LNCaP clone FGC (cell line): ENCODE measurements at regions not wholly inside any gene's neighbourhood (a gene's known extent, or its start where the extent isn't known, plus 50 kb on each side); places are given as distances from the start of the nearest gene placed in this dataset.
"Not testable (repeated sequence)": the region's sequence is repeated elsewhere in the genome, so short reads cannot be mapped to it uniquely, and the experiment has no call there.

Experiments
- DNase-seq: peaks from one replicate; pipeline ENCODE4 v3.0.0-alpha.2; 2011; ENCODE audit warnings: low read depth
- H3K4me3 ChIP-seq: 2 replicates; pipeline ENCODE4 v1.5.1; 2011; ENCODE audit warnings: mild to moderate bottlenecking, low read depth, low read length, control low read depth
- TF ChIP-seq, protein P1 (sequence below): IDR thresholded peaks from 2 replicates; pipeline ENCODE4 v1.5.1; 2012; ENCODE audit warnings: mild to moderate bottlenecking; ENCODE audit not compliant: control insufficient read depth, insufficient read depth; ENCODE audit errors: extremely low read depth

DNA sequence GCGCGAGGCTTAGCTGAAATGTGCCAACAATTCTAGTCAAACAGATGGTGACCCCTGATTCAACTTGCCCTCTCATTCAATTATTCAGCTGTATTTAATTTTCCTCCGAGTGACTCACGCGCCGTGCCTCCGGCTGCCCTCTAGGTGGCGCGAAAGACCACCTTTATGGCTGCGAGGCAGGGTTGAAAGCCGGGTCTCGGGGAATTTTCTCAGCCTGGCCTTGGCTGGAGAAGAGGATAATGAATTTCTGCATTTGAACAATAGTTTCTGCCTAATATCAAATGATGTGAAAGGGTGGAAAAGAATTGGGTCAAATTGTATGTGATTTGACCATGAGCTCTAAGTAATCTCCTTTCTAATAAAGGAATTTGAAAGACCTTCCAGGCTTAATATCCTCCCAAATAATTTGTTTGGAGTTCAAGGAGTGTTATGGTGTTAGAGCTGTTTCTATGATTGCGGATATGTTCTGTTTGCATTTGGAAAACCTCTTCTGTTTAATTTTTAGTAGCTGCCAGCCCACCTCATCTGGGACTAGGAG is 310.9 kb downstream of the ZNF536 start:
- no peak overlapping the region for H3K4me3 ChIP-seq
- peak; percentile 36 for DNase-seq
- TF ChIP-seq, protein P1, sequence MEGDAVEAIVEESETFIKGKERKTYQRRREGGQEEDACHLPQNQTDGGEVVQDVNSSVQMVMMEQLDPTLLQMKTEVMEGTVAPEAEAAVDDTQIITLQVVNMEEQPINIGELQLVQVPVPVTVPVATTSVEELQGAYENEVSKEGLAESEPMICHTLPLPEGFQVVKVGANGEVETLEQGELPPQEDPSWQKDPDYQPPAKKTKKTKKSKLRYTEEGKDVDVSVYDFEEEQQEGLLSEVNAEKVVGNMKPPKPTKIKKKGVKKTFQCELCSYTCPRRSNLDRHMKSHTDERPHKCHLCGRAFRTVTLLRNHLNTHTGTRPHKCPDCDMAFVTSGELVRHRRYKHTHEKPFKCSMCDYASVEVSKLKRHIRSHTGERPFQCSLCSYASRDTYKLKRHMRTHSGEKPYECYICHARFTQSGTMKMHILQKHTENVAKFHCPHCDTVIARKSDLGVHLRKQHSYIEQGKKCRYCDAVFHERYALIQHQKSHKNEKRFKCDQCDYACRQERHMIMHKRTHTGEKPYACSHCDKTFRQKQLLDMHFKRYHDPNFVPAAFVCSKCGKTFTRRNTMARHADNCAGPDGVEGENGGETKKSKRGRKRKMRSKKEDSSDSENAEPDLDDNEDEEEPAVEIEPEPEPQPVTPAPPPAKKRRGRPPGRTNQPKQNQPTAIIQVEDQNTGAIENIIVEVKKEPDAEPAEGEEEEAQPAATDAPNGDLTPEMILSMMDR = peak; percentile 95

DNA sequence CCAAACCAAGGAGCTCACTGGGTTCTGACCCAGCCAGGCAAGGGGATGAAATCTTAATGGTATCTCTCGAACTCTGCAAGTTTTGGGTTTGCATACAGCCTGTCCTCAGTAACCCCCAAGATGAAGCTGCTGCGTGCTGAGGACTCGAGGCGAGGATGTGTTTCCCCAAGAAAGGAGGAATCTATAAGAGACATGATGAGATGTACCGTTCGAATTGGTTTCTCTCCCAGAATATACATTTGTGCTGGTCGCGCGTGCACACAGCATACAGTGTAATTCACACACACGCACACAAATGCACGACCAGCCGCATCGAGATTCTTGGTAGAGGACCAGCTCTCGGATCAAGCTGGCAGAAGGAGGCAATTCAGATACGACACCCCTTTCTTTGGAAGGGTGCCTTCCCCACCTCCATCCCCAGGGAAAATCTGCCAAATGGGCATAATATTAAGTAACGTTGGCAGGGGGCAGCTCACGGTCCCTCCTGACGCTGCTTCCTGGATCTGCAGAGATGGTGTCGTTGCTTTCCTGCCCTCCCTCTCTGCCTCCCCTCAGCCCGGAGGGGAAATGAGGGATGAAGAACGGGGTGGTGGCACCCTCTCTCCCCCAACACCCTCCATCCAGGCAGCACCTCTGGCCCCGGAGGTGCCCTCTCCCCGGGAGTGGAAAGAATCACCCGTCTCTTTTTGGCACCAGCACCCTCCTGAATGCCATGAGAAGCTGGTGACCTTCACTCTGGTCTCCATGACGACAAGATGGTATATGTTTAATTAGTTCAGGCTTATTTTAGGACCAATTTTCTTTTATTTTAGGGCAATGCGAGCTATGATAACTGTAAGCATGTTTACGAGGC is 310.2 kb downstream of the ZNF536 start:
- H3K4me3 ChIP-seq = no peak overlapping the region
- no peak for DNase-seq
- TF ChIP-seq, protein P1 = no peak

DNA sequence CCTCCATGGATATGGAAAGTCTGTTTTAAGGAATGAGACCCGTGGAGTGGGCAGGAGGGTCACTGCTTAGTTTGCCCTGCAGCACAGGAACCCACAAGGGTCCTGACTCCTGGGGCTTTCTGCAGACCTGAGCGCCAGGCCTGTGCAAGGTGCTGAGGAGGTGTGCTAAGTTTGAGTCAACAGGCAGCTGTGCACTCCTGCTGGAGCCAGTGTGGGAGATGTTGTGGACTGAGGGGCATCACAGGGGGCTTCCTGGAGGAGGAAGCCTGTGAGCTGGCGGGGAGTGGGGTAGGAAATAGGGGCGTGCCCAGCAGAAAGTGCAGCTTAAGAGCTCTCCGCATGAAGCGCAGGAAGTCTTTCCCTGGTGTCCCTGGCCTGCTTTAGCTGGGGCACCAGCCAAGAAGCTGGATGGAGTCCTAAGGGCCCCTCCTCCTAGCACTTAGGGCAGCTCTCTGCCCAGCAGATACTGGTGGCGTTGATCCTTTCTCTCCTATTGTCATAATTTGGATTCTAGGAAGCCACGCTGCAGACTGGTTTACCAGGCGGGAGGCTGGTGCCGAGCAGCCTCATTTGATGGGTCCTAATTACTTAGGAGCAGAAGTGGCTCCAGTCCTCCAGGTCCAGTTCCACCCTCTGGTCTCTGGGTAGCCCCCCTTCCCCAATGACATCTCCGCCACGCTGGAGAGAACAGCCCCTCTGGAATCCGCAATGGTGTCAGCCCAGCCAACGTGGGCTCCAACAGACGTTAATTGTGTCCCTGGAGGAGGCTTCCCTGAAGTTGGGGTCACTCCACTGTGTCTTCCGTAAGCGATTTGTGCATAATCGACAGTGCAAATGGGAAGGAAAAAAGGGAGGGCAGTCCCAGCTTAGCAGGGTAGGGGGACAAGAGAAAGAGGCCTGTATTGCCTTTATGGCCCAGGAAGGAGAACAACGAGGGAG is 309.2 kb downstream of the ZNF536 start:
- DNase-seq = no peak
- H3K4me3 ChIP-seq = no peak overlapping the region
- TF ChIP-seq, protein P1 = no peak

DNA sequence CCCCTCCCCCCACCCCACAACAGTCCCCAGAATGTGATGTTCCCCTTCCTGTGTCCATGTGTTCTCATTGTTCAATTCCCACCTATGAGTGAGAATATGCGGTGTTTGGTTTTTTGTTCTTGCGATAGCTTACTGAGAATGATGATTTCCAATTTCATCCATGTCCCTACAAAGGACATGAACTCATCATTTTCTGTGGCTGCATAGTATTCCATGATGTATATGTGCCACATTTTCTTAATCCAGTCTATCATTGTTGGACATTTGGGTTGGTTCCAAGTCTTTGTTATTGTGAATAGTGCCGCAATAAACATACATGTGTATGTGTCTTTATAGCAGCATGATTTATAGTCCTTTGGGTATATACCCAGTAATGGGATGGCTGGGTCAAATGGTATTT is 308.2 kb downstream of the ZNF536 start:
- not testable (repeated sequence) for H3K4me3 ChIP-seq, DNase-seq

DNA sequence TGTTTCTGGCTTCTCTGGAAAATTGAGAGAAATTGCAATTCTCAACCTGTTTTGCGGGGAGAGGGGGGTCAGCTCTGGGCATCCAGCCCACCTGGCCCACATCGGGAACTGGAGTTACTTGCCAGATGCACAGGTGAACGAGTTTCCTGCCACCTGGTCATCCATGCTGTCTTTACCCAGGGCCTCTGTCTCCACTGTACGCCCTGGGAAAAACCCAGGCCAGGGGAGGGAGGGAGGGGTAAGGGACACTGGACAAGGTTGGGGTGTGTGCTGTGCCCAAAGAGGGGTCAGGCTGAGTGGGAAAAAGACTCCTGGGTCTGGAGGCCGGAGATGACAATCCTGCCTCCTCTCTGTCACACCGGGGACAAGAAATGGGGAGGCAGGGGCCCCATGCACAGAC is 307.6 kb downstream of the ZNF536 start:
- no peak for DNase-seq
- TF ChIP-seq, protein P1 = no peak

DNA sequence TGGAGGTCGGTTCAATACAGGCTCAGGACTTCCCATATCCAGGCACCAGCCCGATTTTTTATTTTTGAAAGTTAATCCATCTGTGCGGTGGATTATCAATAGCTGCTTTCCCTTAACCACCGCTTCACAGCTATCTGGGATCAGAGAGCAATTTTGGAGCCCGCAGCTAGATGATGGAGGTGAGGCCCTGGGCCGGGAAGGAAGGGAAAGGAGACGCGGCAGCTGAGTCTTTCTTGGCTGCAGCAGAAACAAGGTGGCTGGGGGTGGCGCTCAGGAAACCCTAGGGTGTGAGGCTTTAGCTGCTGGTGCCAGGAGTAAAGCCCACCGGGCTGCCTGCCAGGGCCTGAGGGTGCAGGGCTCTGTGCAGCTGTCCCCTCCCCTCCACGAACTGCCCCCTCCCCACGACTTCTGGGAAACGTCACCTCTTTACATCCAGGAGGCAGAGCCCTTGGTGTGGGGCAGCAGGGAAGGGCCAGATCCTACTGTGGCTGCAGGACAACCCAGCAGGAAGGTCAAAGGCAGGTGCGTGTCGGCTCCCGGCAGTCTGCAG is 307.0 kb downstream of the ZNF536 start:
- TF ChIP-seq, protein P1 = no peak
- no peak overlapping the region for H3K4me3 ChIP-seq
- DNase-seq = no peak

More for the DNA sequence above, 307.6 kb downstream of the ZNF536 start:
- H3K4me3 ChIP-seq = no peak overlapping the region

DNA sequence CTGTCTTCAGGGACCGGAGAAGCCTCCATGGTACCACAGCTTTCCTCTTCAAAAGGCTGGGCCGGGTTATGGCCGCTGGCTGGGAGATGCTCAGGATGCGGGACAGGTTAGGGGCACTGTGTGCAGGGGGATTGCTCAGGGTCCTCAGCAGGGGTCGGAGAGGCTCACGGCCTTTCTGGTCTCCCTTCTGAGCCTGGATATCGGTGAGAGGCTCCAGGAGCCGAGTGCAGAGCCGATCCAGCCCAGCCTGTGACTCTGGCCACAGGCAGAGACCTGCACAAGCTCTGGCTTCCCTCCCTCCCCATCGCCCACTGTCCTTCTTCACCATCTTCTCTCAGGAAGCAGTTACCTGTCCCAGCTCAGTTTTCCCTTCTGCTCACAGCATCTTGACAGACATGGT is 306.0 kb downstream of the ZNF536 start:
- no peak for DNase-seq
- TF ChIP-seq, protein P1 = no peak
- H3K4me3 ChIP-seq = no peak overlapping the region
